ENCODE measurements at regions not wholly inside any gene's neighbourhood (a gene's known extent, or its start where the extent isn't known, plus 50 kb on each side); places are given as distances from the start of the nearest gene placed in this dataset.

DNA sequence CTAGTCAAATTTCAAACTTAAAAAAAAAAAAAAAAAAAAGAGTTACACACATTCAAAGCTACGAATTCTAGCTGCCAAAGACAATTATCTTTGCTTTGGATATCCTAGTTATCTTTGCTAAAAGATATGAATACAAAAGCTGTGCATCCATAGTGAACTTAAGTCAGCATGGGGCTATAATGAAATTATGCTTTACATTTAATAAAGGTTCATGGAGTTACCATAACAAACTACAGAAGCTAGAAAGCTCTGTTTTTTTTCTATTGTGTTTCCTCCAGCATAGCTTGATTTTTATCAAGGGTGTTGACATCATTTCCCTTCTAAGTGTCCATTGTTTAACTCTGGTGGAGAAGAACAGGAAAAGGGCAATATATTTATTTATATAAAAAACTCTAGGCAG is 234.1 kb downstream of the ANKRD50 start:
- Histone ChIP-seq H3K9me3 (ENCODE audit: control insufficient read depth, insufficient read depth, low read length) (no peaks in the 10 kb centered on the region), H3K36me3 (ENCODE audit: control insufficient read depth, low read length) (no peaks in the 10 kb centered on the region), H3K4me2 (ENCODE audit: low read length) (no peak overlapping the region), H3K27me3 (ENCODE audit: control insufficient read depth, low read length) (no peaks in the 10 kb centered on the region), H3K4me1 (ENCODE audit: control insufficient read depth, low read length) (no peaks in the 10 kb centered on the region), H3K27ac (ENCODE audit: low read depth, low read length) (no peak overlapping the region), H3K9me2 (replicated peaks; ENCODE audit: control insufficient read depth, low read length) (no peaks in the 10 kb centered on the region), H4K20me1 (ENCODE audit: control insufficient read depth, insufficient read depth, low read depth, low read length) (no peaks in the 10 kb centered on the region), H3K79me2 (ENCODE audit: control insufficient read depth, low read length) (no peaks in the 10 kb centered on the region), H3F3A (ENCODE audit: control insufficient read depth, insufficient read depth) (no peaks in the 10 kb centered on the region), H3K4me3 (ENCODE audit: low read length) (no peak overlapping the region)
- no peak for TF ChIP-seq EZH2phosphoT487 (IDR thresholded peaks at IDR 0.05; ENCODE audit: borderline replicate concordance, low read length)
- TF ChIP-seq, protein P1, sequence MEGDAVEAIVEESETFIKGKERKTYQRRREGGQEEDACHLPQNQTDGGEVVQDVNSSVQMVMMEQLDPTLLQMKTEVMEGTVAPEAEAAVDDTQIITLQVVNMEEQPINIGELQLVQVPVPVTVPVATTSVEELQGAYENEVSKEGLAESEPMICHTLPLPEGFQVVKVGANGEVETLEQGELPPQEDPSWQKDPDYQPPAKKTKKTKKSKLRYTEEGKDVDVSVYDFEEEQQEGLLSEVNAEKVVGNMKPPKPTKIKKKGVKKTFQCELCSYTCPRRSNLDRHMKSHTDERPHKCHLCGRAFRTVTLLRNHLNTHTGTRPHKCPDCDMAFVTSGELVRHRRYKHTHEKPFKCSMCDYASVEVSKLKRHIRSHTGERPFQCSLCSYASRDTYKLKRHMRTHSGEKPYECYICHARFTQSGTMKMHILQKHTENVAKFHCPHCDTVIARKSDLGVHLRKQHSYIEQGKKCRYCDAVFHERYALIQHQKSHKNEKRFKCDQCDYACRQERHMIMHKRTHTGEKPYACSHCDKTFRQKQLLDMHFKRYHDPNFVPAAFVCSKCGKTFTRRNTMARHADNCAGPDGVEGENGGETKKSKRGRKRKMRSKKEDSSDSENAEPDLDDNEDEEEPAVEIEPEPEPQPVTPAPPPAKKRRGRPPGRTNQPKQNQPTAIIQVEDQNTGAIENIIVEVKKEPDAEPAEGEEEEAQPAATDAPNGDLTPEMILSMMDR (IDR thresholded peaks at IDR 0.05; ENCODE audit: low read depth, low read length, poor library complexity, severe bottlenecking): no peak

DNA sequence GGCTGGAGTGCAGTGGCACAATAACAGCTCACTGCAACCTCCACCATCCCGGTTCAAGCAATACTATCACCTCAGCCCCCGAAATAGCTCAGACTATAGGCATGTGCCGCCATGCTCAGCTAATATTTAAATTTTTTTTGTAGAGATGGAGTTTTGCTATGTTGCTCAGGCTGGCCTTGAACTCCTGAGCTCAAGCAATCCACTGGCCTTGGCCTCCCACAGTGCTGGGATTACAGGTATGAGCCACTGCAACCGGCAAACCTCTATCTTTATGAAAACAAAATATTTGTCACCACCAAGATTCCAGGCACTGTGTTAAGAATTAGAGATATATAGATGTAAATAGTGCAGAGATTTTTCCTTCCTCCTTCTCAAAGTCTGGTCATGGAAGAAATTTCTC is 232.5 kb downstream of the ANKRD50 start:
- H3K4me3 ChIP-seq (ENCODE audit: low read length): no peak overlapping the region

DNA sequence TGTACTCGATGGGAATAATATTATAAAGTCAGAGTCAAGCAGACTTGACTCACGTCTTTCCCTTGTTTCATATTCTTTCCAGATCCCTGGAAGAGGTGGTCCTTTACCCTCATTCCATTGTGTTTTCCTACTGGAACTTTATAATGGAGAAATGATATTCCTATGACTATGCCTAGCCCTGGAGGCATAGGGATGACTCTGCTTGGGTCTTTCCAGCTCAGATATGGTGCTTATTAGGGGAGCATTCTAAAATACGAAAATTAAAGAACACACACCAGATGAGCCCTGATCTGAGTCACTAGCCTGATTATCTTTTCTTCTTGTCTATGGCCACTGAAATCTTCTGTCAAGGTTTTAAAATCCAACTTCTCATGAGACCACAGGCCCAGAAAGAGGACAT is 231.4 kb downstream of the ANKRD50 start:
- no peaks in the 10 kb centered on the region for H3F3A ChIP-seq (ENCODE audit: control insufficient read depth, insufficient read depth)
- TF ChIP-seq, protein P1 (IDR thresholded peaks at IDR 0.05; ENCODE audit: low read depth, low read length, poor library complexity, severe bottlenecking): no peak
- TF ChIP-seq EZH2phosphoT487 (IDR thresholded peaks at IDR 0.05; ENCODE audit: borderline replicate concordance, low read length): no peak
- no peaks in the 10 kb centered on the region for H3K79me2 ChIP-seq (ENCODE audit: control insufficient read depth, low read length)
- H4K20me1 ChIP-seq (ENCODE audit: control insufficient read depth, insufficient read depth, low read depth, low read length): no peaks in the 10 kb centered on the region
- no peak overlapping the region for H3K4me2 ChIP-seq (ENCODE audit: low read length)
- no peaks in the 10 kb centered on the region for H3K27me3 ChIP-seq (ENCODE audit: control insufficient read depth, low read length)
- no peak overlapping the region for H3K27ac ChIP-seq (ENCODE audit: low read depth, low read length)
- no peaks in the 10 kb centered on the region for H3K4me1 ChIP-seq (ENCODE audit: control insufficient read depth, low read length)
- H3K9me3 ChIP-seq (ENCODE audit: control insufficient read depth, insufficient read depth, low read length): no peaks in the 10 kb centered on the region
- H3K9me2 ChIP-seq (replicated peaks; ENCODE audit: control insufficient read depth, low read length): no peaks in the 10 kb centered on the region
- H3K36me3 ChIP-seq (ENCODE audit: control insufficient read depth, low read length): no peaks in the 10 kb centered on the region
- H3K4me3 ChIP-seq (ENCODE audit: low read length): no peak overlapping the region

More for the DNA sequence above, 232.5 kb downstream of the ANKRD50 start:
- TF ChIP-seq, protein P1 (IDR thresholded peaks at IDR 0.05; ENCODE audit: low read depth, low read length, poor library complexity, severe bottlenecking): no peak
- TF ChIP-seq EZH2phosphoT487 (IDR thresholded peaks at IDR 0.05; ENCODE audit: borderline replicate concordance, low read length): no peak
- H3K27ac ChIP-seq (ENCODE audit: low read depth, low read length): no peak overlapping the region
- H3K27me3 ChIP-seq (ENCODE audit: control insufficient read depth, low read length): no peaks in the 10 kb centered on the region
- H3K9me3 ChIP-seq (ENCODE audit: control insufficient read depth, insufficient read depth, low read length): no peaks in the 10 kb centered on the region
- no peak overlapping the region for H3K4me2 ChIP-seq (ENCODE audit: low read length)
- H3K79me2 ChIP-seq (ENCODE audit: control insufficient read depth, low read length): no peaks in the 10 kb centered on the region
- no peaks in the 10 kb centered on the region for H3F3A ChIP-seq (ENCODE audit: control insufficient read depth, insufficient read depth)
- no peaks in the 10 kb centered on the region for H3K4me1 ChIP-seq (ENCODE audit: control insufficient read depth, low read length)
- H3K36me3 ChIP-seq (ENCODE audit: control insufficient read depth, low read length): no peaks in the 10 kb centered on the region
- no peaks in the 10 kb centered on the region for H4K20me1 ChIP-seq (ENCODE audit: control insufficient read depth, insufficient read depth, low read depth, low read length)
- no peaks in the 10 kb centered on the region for H3K9me2 ChIP-seq (replicated peaks; ENCODE audit: control insufficient read depth, low read length)

Data from DOHH2 (cell line).